ENCODE measurements at regions not wholly inside any gene's neighbourhood (a gene's known extent, or its start where the extent isn't known, plus 50 kb on each side); places are given as distances from the start of the nearest gene placed in this dataset.

DNA sequence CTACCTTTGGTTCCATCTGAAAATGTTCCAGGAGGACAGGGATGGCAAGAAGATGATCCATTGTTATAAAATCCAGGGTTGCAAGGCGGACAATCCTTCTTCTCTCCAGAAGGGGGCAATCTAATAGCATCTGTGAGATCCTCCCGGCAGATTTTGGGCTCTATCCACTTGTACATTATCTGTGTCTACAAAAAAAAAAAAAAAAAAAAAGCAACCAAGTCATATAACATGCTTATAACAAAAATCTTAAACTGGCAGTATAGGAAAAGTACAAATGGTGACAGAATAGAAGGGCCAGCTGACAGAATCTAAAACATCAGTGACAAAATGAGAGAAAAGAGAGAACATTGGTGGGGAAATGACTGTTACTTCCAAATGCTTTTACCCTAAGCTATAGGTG lies 132.7 kb downstream of the ELAPOR2 start:
- Histone ChIP-seq H3K36me3 (ENCODE audit: low read length) (0 out of 2 replicates have a peak, but pooled peaks cover 7% of the 10 kb centered on the region), H3K4me2 (ENCODE audit: low read depth, low read length, poor library complexity, severe bottlenecking) (no peak overlapping the region), H3K27ac (ENCODE audit: low read depth, low read length) (no peak overlapping the region), H3K79me2 (ENCODE audit: insufficient read depth, low read length) (no peaks in the 10 kb centered on the region), H3K4me3 (ENCODE audit: insufficient read depth, low read length, poor library complexity, severe bottlenecking) (no peak overlapping the region), H4K20me1 (ENCODE audit: low read depth, low read length) (no peaks in the 10 kb centered on the region), H3K9me3 (ENCODE audit: insufficient read depth, low read length) (no peaks in the 10 kb centered on the region), H3K9ac (ENCODE audit: low read length) (no peak overlapping the region), H3K27me3 (ENCODE audit: low read length) (no peaks in the 10 kb centered on the region), H3F3A (ENCODE audit: insufficient read depth) (0 out of 2 replicates have a peak, but pooled peaks cover 6% of the 10 kb centered on the region), H2AFZ (ENCODE audit: low read depth, low read length, severe bottlenecking) (no peak overlapping the region), H3K9me2 (replicated peaks; ENCODE audit: insufficient read depth, low read length) (no peaks in the 10 kb centered on the region)
- no peak for TF ChIP-seq EZH2phosphoT487 (conservative IDR thresholded peaks at IDR 0.05; ENCODE audit: low read length)
- TF ChIP-seq, protein P1, sequence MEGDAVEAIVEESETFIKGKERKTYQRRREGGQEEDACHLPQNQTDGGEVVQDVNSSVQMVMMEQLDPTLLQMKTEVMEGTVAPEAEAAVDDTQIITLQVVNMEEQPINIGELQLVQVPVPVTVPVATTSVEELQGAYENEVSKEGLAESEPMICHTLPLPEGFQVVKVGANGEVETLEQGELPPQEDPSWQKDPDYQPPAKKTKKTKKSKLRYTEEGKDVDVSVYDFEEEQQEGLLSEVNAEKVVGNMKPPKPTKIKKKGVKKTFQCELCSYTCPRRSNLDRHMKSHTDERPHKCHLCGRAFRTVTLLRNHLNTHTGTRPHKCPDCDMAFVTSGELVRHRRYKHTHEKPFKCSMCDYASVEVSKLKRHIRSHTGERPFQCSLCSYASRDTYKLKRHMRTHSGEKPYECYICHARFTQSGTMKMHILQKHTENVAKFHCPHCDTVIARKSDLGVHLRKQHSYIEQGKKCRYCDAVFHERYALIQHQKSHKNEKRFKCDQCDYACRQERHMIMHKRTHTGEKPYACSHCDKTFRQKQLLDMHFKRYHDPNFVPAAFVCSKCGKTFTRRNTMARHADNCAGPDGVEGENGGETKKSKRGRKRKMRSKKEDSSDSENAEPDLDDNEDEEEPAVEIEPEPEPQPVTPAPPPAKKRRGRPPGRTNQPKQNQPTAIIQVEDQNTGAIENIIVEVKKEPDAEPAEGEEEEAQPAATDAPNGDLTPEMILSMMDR (IDR thresholded peaks at IDR 0.05; ENCODE audit: insufficient read depth, low read length, poor library complexity, severe bottlenecking): peak; percentile 95

DNA sequence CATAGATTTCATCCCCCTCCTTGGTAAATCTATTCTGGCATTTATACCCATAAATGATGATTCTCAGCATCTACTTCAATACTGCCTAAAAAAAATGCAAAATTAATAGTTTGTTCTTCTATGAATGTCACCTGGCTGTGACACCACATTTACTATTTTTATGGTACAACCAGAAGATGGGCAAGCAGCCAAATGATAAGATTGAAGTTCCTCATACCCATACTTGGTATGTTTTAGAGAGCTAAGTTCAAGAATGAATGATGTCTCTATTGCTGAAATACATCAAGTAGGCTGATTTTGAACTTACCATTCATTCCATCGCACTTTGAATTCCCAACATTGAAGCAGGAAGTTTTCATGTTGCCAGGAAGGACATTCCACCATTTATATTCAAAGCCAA lies 134.2 kb downstream of the ELAPOR2 start:
- 0 out of 2 replicates have a peak, but pooled peaks cover 7% of the 10 kb centered on the region for H3K36me3 ChIP-seq (ENCODE audit: low read length)
- H3K27me3 ChIP-seq (ENCODE audit: low read length): no peaks in the 10 kb centered on the region
- no peak overlapping the region for H2AFZ ChIP-seq (ENCODE audit: low read depth, low read length, severe bottlenecking)
- H3K9me2 ChIP-seq (replicated peaks; ENCODE audit: insufficient read depth, low read length): no peaks in the 10 kb centered on the region
- H4K20me1 ChIP-seq (ENCODE audit: low read depth, low read length): no peaks in the 10 kb centered on the region
- no peaks in the 10 kb centered on the region for H3K79me2 ChIP-seq (ENCODE audit: insufficient read depth, low read length)
- H3K27ac ChIP-seq (ENCODE audit: low read depth, low read length): no peak overlapping the region
- no peak overlapping the region for H3K4me3 ChIP-seq (ENCODE audit: insufficient read depth, low read length, poor library complexity, severe bottlenecking)
- H3K9me3 ChIP-seq (ENCODE audit: insufficient read depth, low read length): no peaks in the 10 kb centered on the region
- H3K9ac ChIP-seq (ENCODE audit: low read length): no peak overlapping the region
- H3K4me2 ChIP-seq (ENCODE audit: low read depth, low read length, poor library complexity, severe bottlenecking): no peak overlapping the region
- 0 out of 2 replicates have a peak, but pooled peaks cover 6% of the 10 kb centered on the region for H3F3A ChIP-seq (ENCODE audit: insufficient read depth)
- TF ChIP-seq EZH2phosphoT487 (conservative IDR thresholded peaks at IDR 0.05; ENCODE audit: low read length): no peak
- TF ChIP-seq, protein P1 (IDR thresholded peaks at IDR 0.05; ENCODE audit: insufficient read depth, low read length, poor library complexity, severe bottlenecking): no peak

DNA sequence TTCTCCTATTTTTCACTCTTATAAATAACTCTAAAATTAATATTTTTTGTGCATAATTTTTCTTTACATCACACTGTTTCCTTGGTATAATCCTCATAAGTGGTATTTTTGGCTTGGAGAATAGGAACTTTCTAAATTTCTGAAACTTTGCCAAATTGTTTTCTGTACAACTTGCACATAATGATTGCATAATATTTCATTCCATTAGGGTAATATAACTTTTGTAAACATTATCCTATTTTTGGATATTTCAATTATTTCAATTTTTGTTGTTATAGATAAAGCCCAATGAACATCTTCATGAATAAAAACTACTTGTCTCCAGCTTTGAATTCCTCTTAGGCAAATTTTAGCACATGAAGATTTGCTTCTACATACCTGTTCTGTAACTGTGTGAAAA lies 135.9 kb downstream of the ELAPOR2 start:
- no peak overlapping the region for H2AFZ ChIP-seq (ENCODE audit: low read depth, low read length, severe bottlenecking)
- TF ChIP-seq, protein P1 (IDR thresholded peaks at IDR 0.05; ENCODE audit: insufficient read depth, low read length, poor library complexity, severe bottlenecking): no peak
- no peak for TF ChIP-seq EZH2phosphoT487 (conservative IDR thresholded peaks at IDR 0.05; ENCODE audit: low read length)

More for the DNA sequence above, 135.9 kb downstream of the ELAPOR2 start:
- Histone ChIP-seq H3K4me3 (ENCODE audit: insufficient read depth, low read length, poor library complexity, severe bottlenecking) (no peak overlapping the region), H3K27me3 (ENCODE audit: low read length) (no peaks in the 10 kb centered on the region), H3K9me3 (ENCODE audit: insufficient read depth, low read length) (no peaks in the 10 kb centered on the region), H3K9me2 (replicated peaks; ENCODE audit: insufficient read depth, low read length) (no peaks in the 10 kb centered on the region), H4K20me1 (ENCODE audit: low read depth, low read length) (no peaks in the 10 kb centered on the region), H3F3A (ENCODE audit: insufficient read depth) (0 out of 2 replicates have a peak, but pooled peaks cover 6% of the 10 kb centered on the region), H3K79me2 (ENCODE audit: insufficient read depth, low read length) (no peaks in the 10 kb centered on the region), H3K36me3 (ENCODE audit: low read length) (0 out of 2 replicates have a peak, but pooled peaks cover 7% of the 10 kb centered on the region), H3K9ac (ENCODE audit: low read length) (no peak overlapping the region), H3K4me2 (ENCODE audit: low read depth, low read length, poor library complexity, severe bottlenecking) (no peak overlapping the region), H3K27ac (ENCODE audit: low read depth, low read length) (no peak overlapping the region)
